CD14-positive monocyte (primary cell): ENCODE measurements at regions not wholly inside any gene's neighbourhood (a gene's known extent, or its start where the extent isn't known, plus 50 kb on each side); places are given as distances from the start of the nearest gene placed in this dataset.
"Not testable (repeated sequence)": the region's sequence is repeated elsewhere in the genome, so short reads cannot be mapped to it uniquely, and the experiment has no call there.

Experiments used
- DNase-seq, 3 donors: peaks; one replicate each; pipeline ENCODE4 v3.0.0-alpha.2; 2011 to 2022
- H2AFZ ChIP-seq: 2 replicates; pipeline ENCODE4 v1.6.0; 2012; ENCODE audit warnings: mild to moderate bottlenecking, low read depth, low read length, inconsistent platforms; ENCODE audit not compliant: insufficient read depth, poor library complexity, severe bottlenecking
- H3K27ac ChIP-seq, 2 donors: 1 replicate in 1 of 2; 2 replicates in 1 of 2; pipeline ENCODE4 v1.5.1; 2012 to 2013; ENCODE audit warnings: low read length in 2 of 2, control low read depth in 1 of 2, inconsistent platforms in 1 of 2, low read depth in 1 of 2, mild to moderate bottlenecking in 1 of 2
- H3K27me3 ChIP-seq, 2 donors: one replicate each; pipeline versions ENCODE4 v1.6.0 to v1.6.1; 2011 to 2013; ENCODE audit warnings: low read length in 2 of 2; ENCODE audit not compliant: control insufficient read depth in 2 of 2, insufficient read depth in 2 of 2
- H3K36me3 ChIP-seq, 2 donors: replicated peaks in 1 of 2; 1 replicate in 1 of 2; 2 replicates in 1 of 2; pipeline versions ENCODE4 v1.5.1 to v1.6.1; 2012 to 2013; ENCODE audit warnings: low read length in 2 of 2, control low read depth in 1 of 2, inconsistent platforms in 1 of 2, mild to moderate bottlenecking in 1 of 2; ENCODE audit not compliant: insufficient read depth in 2 of 2, control insufficient read depth in 1 of 2
- H3K4me1 ChIP-seq, 2 donors: 1 replicate in 1 of 2; 2 replicates in 1 of 2; pipeline versions ENCODE4 v1.5.1 to v1.6.1; 2012 to 2013; ENCODE audit warnings: low read length in 2 of 2, control low read depth in 1 of 2, inconsistent platforms in 1 of 2, mild to moderate bottlenecking in 1 of 2, moderate library complexity in 1 of 2; ENCODE audit not compliant: insufficient read depth in 2 of 2, control insufficient read depth in 1 of 2
- H3K4me2 ChIP-seq: replicated peaks from 2 replicates; pipeline ENCODE3; 2012; ENCODE audit warnings: low read length, moderate library complexity, mild to moderate bottlenecking; ENCODE audit not compliant: poor library complexity, severe bottlenecking; ENCODE audit errors: extremely low read depth
- H3K4me3 ChIP-seq, 3 experiments: fragments of 200-600 bp in 1 of 3; sonication (generic) in 1 of 3; replicated peaks in 1 of 3; 1 replicate in 2 of 3; 2 replicates in 1 of 3; pipeline ENCODE4 v1.5.1; 2011 to 2013; ENCODE audit warnings: low read length in 3 of 3, mild to moderate bottlenecking in 3 of 3, control low read depth in 2 of 3, low read depth in 2 of 3, inconsistent platforms in 1 of 3, moderate library complexity in 1 of 3
- H3K79me2 ChIP-seq: 2 replicates; pipeline ENCODE4 v1.6.0; 2012; ENCODE audit warnings: mild to moderate bottlenecking, control low read depth, inconsistent platforms, low read length, moderate library complexity; ENCODE audit not compliant: insufficient read depth
- H3K9ac ChIP-seq: 2 replicates; pipeline ENCODE4 v1.6.0; 2017; ENCODE audit warnings: low read length, mild to moderate bottlenecking; ENCODE audit not compliant: insufficient read depth, poor library complexity, severe bottlenecking
- H3K9me3 ChIP-seq, 2 donors: replicated peaks in 1 of 2; 1 replicate in 1 of 2; 2 replicates in 1 of 2; pipeline versions ENCODE4 v1.5.1 to v1.6.1; 2012 to 2013; ENCODE audit warnings: low read length in 2 of 2, control low read depth in 1 of 2; ENCODE audit not compliant: control insufficient read depth in 1 of 2, insufficient read depth in 1 of 2
- H4K20me1 ChIP-seq: 2 replicates; pipeline ENCODE4 v1.6.0; 2012; ENCODE audit warnings: mild to moderate bottlenecking, low read length, control low read depth, moderate library complexity; ENCODE audit not compliant: insufficient read depth
- H3K27ac Mint-ChIP-seq, 7 donors: one replicate each; pipeline ENCODE4 v1.8.0; 2020; ENCODE audit warnings: mild to moderate bottlenecking in 7 of 7, mixed read lengths in 7 of 7, moderate library complexity in 6 of 7, inconsistent platforms in 2 of 7
- H3K27me3 Mint-ChIP-seq, 3 donors: one replicate each; pipeline ENCODE4 v1.8.0; 2021 to 2022; ENCODE audit warnings: low read depth in 3 of 3, mild to moderate bottlenecking in 3 of 3, mixed read lengths in 3 of 3, moderate library complexity in 3 of 3, inconsistent platforms in 1 of 3
- H3K36me3 Mint-ChIP-seq, 2 donors: one replicate each; pipeline ENCODE4 v1.8.0; 2020; ENCODE audit warnings: mixed read lengths in 2 of 2, inconsistent platforms in 1 of 2, mild to moderate bottlenecking in 1 of 2
- H3K4me1 Mint-ChIP-seq: one replicate; pipeline ENCODE4 v1.8.0; 2020; ENCODE audit warnings: mild to moderate bottlenecking, mixed read lengths
- H3K4me3 Mint-ChIP-seq, 2 donors: one replicate each; pipeline ENCODE4 v1.8.0; 2020; ENCODE audit warnings: mild to moderate bottlenecking in 2 of 2, mixed read lengths in 2 of 2, moderate library complexity in 1 of 2
- H3K9me3 Mint-ChIP-seq, 7 donors: one replicate each; pipeline ENCODE4 v1.8.0; 2020 to 2022; ENCODE audit warnings: mixed read lengths in 7 of 7, mild to moderate bottlenecking in 6 of 7, moderate library complexity in 6 of 7, inconsistent platforms in 2 of 7
- WGBS: methylation state at CpG from one replicate; pipeline ENCODE4 v1.1.5; 2013; ENCODE audit warnings: missing lambda C conversion rate; ENCODE audit not compliant: insufficient coverage; 5-methylcytosine and 5-hydroxymethylcytosine counted together
- intact Hi-C, 2 donors: fragments of 100-400 bp; cut with micrococcal nuclease; formaldehyde crosslinking; loops; one replicate each; pipeline versions ENCODE4 v1.15.0 to v1.15.1; 2023
- TF ChIP-seq, protein P1 (sequence below): fragments of 200-600 bp; IDR thresholded peaks from one replicate; pipeline ENCODE4 v1.8.0; 2022; ENCODE audit warnings: antibody characterized with exemption, mild to moderate bottlenecking

DNA sequence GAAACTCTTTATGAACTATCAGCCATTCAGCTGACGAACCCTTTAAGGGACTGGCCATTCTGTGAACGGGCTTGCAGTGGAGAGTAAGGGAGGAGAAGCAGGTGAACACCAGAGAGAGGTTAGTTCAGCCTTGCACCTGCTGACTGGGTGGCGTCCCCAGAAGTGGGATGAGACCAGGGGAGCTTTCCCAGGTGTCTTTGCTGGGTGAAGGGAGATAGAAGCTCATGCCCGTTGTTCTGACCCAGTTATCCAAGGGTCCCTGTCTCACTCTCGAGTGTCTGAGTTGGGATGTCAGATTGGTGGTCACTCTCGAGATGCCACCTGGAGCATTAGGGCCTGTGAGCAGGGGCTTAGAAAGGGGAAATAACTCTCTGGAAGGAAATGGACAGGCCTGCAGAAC is 68.7 kb downstream of the MSX2 start:
- Histone ChIP-seq H3K27me3 (peaks cover 4 to 16% of the 10 kb centered on the region in 2 donors), H3K4me3 (no peak overlapping the region), H3K36me3 (no peaks in the 10 kb centered on the region), H3K4me1 (no peaks in the 10 kb centered on the region), H3K79me2 (no peaks in the 10 kb centered on the region), H4K20me1 (no peaks in the 10 kb centered on the region), H3K4me2 (no peak overlapping the region), H3K27ac (no peak overlapping the region), H2AFZ (no peak overlapping the region), H3K9me3 (no peaks in the 10 kb centered on the region), H3K9ac (no peak overlapping the region)
- intact Hi-C loops = loop anchor here (1.0 to 2.0 kb wide), 2 partner anchors 372 to 374 kb away; no protein-coding TSS in a partner anchor
- no peak overlapping the region for H3K27ac Mint-ChIP-seq
- peaks cover 2% of the 10 kb centered on the region for H3K4me1 Mint-ChIP-seq
- no peaks in the 10 kb centered on the region for H3K9me3 Mint-ChIP-seq
- H3K36me3 Mint-ChIP-seq = no peaks in the 10 kb centered on the region
- 57% methylated on average over 3 of the region's 6 CpGs for WGBS
- H3K4me3 Mint-ChIP-seq = no peak overlapping the region
- H3K27me3 Mint-ChIP-seq = peaks cover 4 to 25% (median 18%) of the 10 kb centered on the region in 3 donors
- TF ChIP-seq, protein P1, sequence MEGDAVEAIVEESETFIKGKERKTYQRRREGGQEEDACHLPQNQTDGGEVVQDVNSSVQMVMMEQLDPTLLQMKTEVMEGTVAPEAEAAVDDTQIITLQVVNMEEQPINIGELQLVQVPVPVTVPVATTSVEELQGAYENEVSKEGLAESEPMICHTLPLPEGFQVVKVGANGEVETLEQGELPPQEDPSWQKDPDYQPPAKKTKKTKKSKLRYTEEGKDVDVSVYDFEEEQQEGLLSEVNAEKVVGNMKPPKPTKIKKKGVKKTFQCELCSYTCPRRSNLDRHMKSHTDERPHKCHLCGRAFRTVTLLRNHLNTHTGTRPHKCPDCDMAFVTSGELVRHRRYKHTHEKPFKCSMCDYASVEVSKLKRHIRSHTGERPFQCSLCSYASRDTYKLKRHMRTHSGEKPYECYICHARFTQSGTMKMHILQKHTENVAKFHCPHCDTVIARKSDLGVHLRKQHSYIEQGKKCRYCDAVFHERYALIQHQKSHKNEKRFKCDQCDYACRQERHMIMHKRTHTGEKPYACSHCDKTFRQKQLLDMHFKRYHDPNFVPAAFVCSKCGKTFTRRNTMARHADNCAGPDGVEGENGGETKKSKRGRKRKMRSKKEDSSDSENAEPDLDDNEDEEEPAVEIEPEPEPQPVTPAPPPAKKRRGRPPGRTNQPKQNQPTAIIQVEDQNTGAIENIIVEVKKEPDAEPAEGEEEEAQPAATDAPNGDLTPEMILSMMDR = no peak
- DNase-seq = no peak

DNA sequence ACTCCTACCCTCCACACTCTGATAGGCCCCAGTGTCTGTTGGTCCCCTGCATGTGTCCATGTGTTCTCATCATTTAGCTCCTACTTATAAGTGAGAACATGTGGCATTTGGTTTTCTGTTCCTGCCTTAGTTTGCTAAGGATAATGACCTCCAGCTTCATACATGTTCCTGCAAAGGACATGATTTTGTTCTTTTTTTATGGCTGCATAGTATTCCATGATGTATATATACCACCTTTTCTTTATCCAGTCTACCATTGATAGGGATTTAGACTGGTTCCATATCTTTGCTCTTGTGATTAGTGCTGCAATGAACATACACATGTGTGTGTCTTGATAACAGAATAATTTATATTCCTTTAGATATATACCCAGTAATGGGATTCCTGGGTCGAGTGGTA is 67.9 kb downstream of the MSX2 start:
- not testable (repeated sequence) for DNase-seq
- intact Hi-C loops = loop anchor here in 1 of 2 donors (2.0 kb wide), 1 partner anchor 371 kb away; no protein-coding TSS in a partner anchor
- peaks cover 4 to 20% (median 20%) of the 10 kb centered on the region in 3 donors for H3K27me3 Mint-ChIP-seq

More for the DNA sequence above, 67.9 kb downstream of the MSX2 start:
- not testable (repeated sequence) for H3K9me3 ChIP-seq, H3K4me1 Mint-ChIP-seq, H4K20me1 ChIP-seq, H3K4me2 ChIP-seq, H3K4me3 Mint-ChIP-seq, H3K4me3 ChIP-seq, H3K79me2 ChIP-seq, H2AFZ ChIP-seq, H3K9ac ChIP-seq, H3K36me3 ChIP-seq, H3K4me1 ChIP-seq, H3K27ac ChIP-seq, H3K27ac Mint-ChIP-seq, H3K9me3 Mint-ChIP-seq, H3K36me3 Mint-ChIP-seq
- WGBS = no CpG with 5 or more reads among the region's 1 CpG
- H3K27me3 ChIP-seq = peaks cover 4 to 16% of the 10 kb centered on the region in 2 donors
